ENCODE measurements at regions not wholly inside any gene's neighbourhood (a gene's known extent, or its start where the extent isn't known, plus 50 kb on each side); places are given as distances from the start of the nearest gene placed in this dataset.

DNA sequence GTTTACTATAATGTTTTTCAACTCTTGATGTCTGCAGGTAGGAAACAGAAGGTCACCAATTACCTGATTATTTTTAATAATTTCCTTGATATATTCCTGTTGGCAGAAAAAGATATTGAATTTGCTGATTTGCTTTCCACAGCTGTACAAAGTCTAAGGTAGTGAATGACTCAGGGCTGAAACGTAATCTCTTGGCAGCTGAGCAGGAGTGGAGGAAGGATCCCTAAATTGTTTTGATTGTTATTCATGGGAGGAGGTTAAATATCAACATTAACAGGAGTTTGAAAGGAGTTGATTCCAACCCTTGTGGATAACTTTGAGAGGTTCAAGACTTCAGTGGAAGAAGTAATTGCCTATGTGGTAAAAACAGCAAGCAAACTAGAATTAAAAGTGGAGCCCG, 345.2 kb upstream of the SLC8A1 start:
- Mint-ChIP-seq H3K36me3 (no peaks in the 10 kb centered on the region), H3K27ac (no peak overlapping the region), H3K9me3 (peaks cover 0 to 5% (median 0%) of the 10 kb centered on the region in 8 donors), H3K4me1 (no peaks in the 10 kb centered on the region), H3K4me3 (no peak overlapping the region), H3K27me3 (no peaks in the 10 kb centered on the region)
- Histone ChIP-seq H3K9me3 (ENCODE audit: control insufficient read depth in 1 of 2, low read length in 2 of 2) (no peaks in the 10 kb centered on the region), H3K4me3 (ENCODE audit: low read length in 2 of 2) (no peak overlapping the region), H3K27ac (ENCODE audit: low read depth, low read length) (no peak overlapping the region), H3K4me1 (ENCODE audit: insufficient read depth, low read length) (no peaks in the 10 kb centered on the region), H3K36me3 (ENCODE audit: insufficient read depth, low read length) (no peaks in the 10 kb centered on the region), H3K27me3 (ENCODE audit: insufficient read depth, low read length) (no peaks in the 10 kb centered on the region)
- no peak for DNase-seq
- intact Hi-C loops (cut with micrococcal nuclease) = no loop called here
- ChIA-PET CTCF (ENCODE audit: partially characterized antibody) (no interaction called here), POLR2A (ENCODE audit: partially characterized antibody) (no interaction called here)

DNA sequence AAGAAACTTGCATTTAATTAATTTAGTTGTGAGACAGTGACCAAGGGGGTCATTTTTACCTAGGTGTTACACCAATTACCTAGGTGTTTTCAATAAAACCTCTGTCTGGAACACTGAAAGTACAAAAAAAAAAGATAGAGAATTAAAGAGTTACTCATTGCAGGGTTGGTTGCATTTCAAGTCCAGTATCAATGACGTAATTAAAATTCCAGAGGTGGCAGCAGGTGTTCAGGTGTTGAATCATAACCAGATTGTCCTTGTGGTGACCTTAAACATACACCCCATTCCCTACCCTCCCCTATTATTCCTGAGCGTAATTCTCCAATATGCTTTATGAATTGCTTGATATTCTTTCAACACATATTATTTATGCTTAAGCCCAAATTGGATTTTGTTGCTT, 352.0 kb upstream of the SLC8A1 start:
- POLR2A ChIA-PET (ENCODE audit: partially characterized antibody) = no interaction called here
- Histone ChIP-seq H3K36me3 (ENCODE audit: insufficient read depth, low read length) (no peaks in the 10 kb centered on the region), H3K27ac (ENCODE audit: low read depth, low read length) (no peak overlapping the region), H3K4me3 (ENCODE audit: low read length in 2 of 2) (no peak overlapping the region), H3K27me3 (ENCODE audit: insufficient read depth, low read length) (no peaks in the 10 kb centered on the region), H3K9me3 (ENCODE audit: control insufficient read depth in 1 of 2, low read length in 2 of 2) (no peaks in the 10 kb centered on the region), H3K4me1 (ENCODE audit: insufficient read depth, low read length) (no peaks in the 10 kb centered on the region)
- no peaks in the 10 kb centered on the region for H3K4me1 Mint-ChIP-seq
- H3K9me3 Mint-ChIP-seq = peaks cover 0 to 11% (median 0%) of the 10 kb centered on the region in 8 donors
- no peak for DNase-seq
- CTCF ChIA-PET (ENCODE audit: partially characterized antibody) = no interaction called here
- H3K36me3 Mint-ChIP-seq = no peaks in the 10 kb centered on the region
- no peaks in the 10 kb centered on the region for H3K27me3 Mint-ChIP-seq
- intact Hi-C loops (cut with micrococcal nuclease) = no loop called here
- no peak overlapping the region for H3K4me3 Mint-ChIP-seq
- H3K27ac Mint-ChIP-seq = no peak overlapping the region

- CTCF ChIA-PET (ENCODE audit: partially characterized antibody) = no interaction called here
- POLR2A ChIA-PET (ENCODE audit: partially characterized antibody) = no interaction called here
- no peaks in the 10 kb centered on the region for H3K4me1 Mint-ChIP-seq
Observed at GRCh38 chr2:40809156-40809555, 357.3 kb upstream of the SLC8A1 start.

GRCh38 chr2:40814616-40815015, 362.7 kb upstream of the SLC8A1 start:
- no peak overlapping the region for H3K27ac Mint-ChIP-seq
- Histone ChIP-seq H3K9me3 (ENCODE audit: control insufficient read depth in 1 of 2, low read length in 2 of 2) (no peaks in the 10 kb centered on the region), H3K27ac (ENCODE audit: low read depth, low read length) (no peak overlapping the region), H3K27me3 (ENCODE audit: insufficient read depth, low read length) (no peaks in the 10 kb centered on the region), H3K36me3 (ENCODE audit: insufficient read depth, low read length) (no peaks in the 10 kb centered on the region), H3K4me3 (ENCODE audit: low read length in 2 of 2) (no peak overlapping the region), H3K4me1 (ENCODE audit: insufficient read depth, low read length) (no peaks in the 10 kb centered on the region)
- ChIA-PET CTCF (ENCODE audit: partially characterized antibody) (no interaction called here), POLR2A (ENCODE audit: partially characterized antibody) (no interaction called here)
- no peaks in the 10 kb centered on the region for H3K36me3 Mint-ChIP-seq
- H3K27me3 Mint-ChIP-seq = no peaks in the 10 kb centered on the region
- H3K4me1 Mint-ChIP-seq = no peaks in the 10 kb centered on the region
- peaks cover 0 to 6% (median 1%) of the 10 kb centered on the region in 8 donors for H3K9me3 Mint-ChIP-seq
- intact Hi-C loops (cut with micrococcal nuclease) = no loop called here
- no peak for DNase-seq
- H3K4me3 Mint-ChIP-seq = no peak overlapping the region

More at GRCh38 chr2:40809156-40809555, 357.3 kb upstream of the SLC8A1 start:
- no peaks in the 10 kb centered on the region for H3K27me3 Mint-ChIP-seq
- no peak overlapping the region for H3K27ac Mint-ChIP-seq
- no peak for DNase-seq
- H3K27me3 ChIP-seq (ENCODE audit: insufficient read depth, low read length) = no peaks in the 10 kb centered on the region
- H3K9me3 ChIP-seq (ENCODE audit: control insufficient read depth in 1 of 2, low read length in 2 of 2) = no peaks in the 10 kb centered on the region
- no peak overlapping the region for H3K4me3 Mint-ChIP-seq
- H3K36me3 Mint-ChIP-seq = no peaks in the 10 kb centered on the region
- H3K36me3 ChIP-seq (ENCODE audit: insufficient read depth, low read length) = no peaks in the 10 kb centered on the region
- H3K27ac ChIP-seq (ENCODE audit: low read depth, low read length) = no peak overlapping the region
- H3K9me3 Mint-ChIP-seq = peaks cover 0 to 6% (median 0%) of the 10 kb centered on the region in 8 donors
- H3K4me3 ChIP-seq (ENCODE audit: low read length in 2 of 2) = no peak overlapping the region
- intact Hi-C loops (cut with micrococcal nuclease) = no loop called here
- H3K4me1 ChIP-seq (ENCODE audit: insufficient read depth, low read length) = no peaks in the 10 kb centered on the region

DNA sequence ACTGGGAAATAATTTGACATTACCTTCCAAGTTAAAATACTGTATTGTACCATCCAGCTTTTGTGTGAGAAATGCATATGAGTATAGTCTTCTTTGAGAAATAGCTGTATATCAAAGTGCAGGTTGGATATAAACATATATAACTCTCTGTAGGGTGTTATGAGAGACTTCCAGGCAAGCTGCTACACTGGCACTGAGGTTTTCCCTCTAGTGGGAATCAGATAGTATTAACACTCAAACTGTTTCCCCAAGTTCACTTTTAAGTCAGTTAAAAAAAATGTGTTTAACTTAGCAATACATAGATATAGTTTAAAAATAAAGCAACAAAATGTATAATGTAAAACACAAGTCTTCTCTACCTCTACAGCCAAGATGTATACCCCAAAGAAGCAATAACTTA, 368.4 kb upstream of the SLC8A1 start:
- no peaks in the 10 kb centered on the region for H3K27me3 Mint-ChIP-seq
- H3K9me3 Mint-ChIP-seq = peaks cover 0 to 8% (median 5%) of the 10 kb centered on the region in 8 donors
- no peak for DNase-seq

DNA sequence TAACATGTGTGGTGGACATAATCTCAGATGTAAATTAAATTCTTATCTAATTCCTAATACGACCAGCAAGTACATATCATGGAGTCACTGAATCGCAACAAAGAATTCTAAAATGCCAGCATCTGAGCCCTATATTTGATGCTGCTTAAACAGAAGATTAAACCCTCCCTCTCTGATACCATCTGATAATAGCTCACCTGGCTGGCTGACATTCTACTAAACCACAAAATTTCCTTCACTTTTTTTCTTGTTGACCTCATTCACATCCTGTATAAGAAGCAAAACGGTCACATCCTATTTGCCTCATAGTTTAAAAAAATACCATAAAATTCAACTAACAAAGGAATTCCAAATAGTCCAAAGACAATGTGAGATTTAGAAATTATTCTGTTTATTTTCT, 371.6 kb upstream of the SLC8A1 start:
- ChIA-PET POLR2A (ENCODE audit: partially characterized antibody) (no interaction called here), CTCF (ENCODE audit: partially characterized antibody) (no interaction called here)
- intact Hi-C loops (cut with micrococcal nuclease) = no loop called here
- Mint-ChIP-seq H3K27ac (peak overlapping the region in 1 of 7 donors; percentile 44), H3K36me3 (no peaks in the 10 kb centered on the region), H3K4me1 (no peaks in the 10 kb centered on the region), H3K27me3 (no peaks in the 10 kb centered on the region), H3K4me3 (peak overlapping the region in 1 of 8 donors; percentile 35), H3K9me3 (peaks cover 0 to 9% (median 4%) of the 10 kb centered on the region in 8 donors)
- H3K4me1 ChIP-seq (ENCODE audit: insufficient read depth, low read length) = peaks cover 5% of the 10 kb centered on the region
- H3K27me3 ChIP-seq (ENCODE audit: insufficient read depth, low read length) = no peaks in the 10 kb centered on the region
- DNase-seq = peak in 3 of 5 donors; percentile 0 to 3 (median 1)
- no peak overlapping the region for H3K27ac ChIP-seq (ENCODE audit: low read depth, low read length)
- H3K4me3 ChIP-seq (ENCODE audit: low read length in 2 of 2) = no peak overlapping the region
- no peaks in the 10 kb centered on the region for H3K36me3 ChIP-seq (ENCODE audit: insufficient read depth, low read length)
- H3K9me3 ChIP-seq (ENCODE audit: control insufficient read depth in 1 of 2, low read length in 2 of 2) = no peaks in the 10 kb centered on the region

More for the DNA sequence above, 368.4 kb upstream of the SLC8A1 start:
- no peaks in the 10 kb centered on the region for H3K27me3 ChIP-seq (ENCODE audit: insufficient read depth, low read length)
- H3K4me3 ChIP-seq (ENCODE audit: low read length in 2 of 2) = no peak overlapping the region
- ChIA-PET CTCF (ENCODE audit: partially characterized antibody) (no interaction called here), POLR2A (ENCODE audit: partially characterized antibody) (no interaction called here)
- no peaks in the 10 kb centered on the region for H3K36me3 ChIP-seq (ENCODE audit: insufficient read depth, low read length)
- H3K27ac ChIP-seq (ENCODE audit: low read depth, low read length) = no peak overlapping the region
- peaks cover 5% of the 10 kb centered on the region for H3K4me1 ChIP-seq (ENCODE audit: insufficient read depth, low read length)
- H3K9me3 ChIP-seq (ENCODE audit: control insufficient read depth in 1 of 2, low read length in 2 of 2) = no peaks in the 10 kb centered on the region
- intact Hi-C loops (cut with micrococcal nuclease) = no loop called here
- Mint-ChIP-seq H3K4me1 (no peaks in the 10 kb centered on the region), H3K27ac (no peak overlapping the region), H3K36me3 (no peaks in the 10 kb centered on the region), H3K4me3 (no peak overlapping the region)

- Histone ChIP-seq H3K9me3 (ENCODE audit: control insufficient read depth in 1 of 2, low read length in 2 of 2) (no peaks in the 10 kb centered on the region), H3K4me1 (ENCODE audit: insufficient read depth, low read length) (peaks cover 5% of the 10 kb centered on the region), H3K4me3 (ENCODE audit: low read length in 2 of 2) (no peak overlapping the region), H3K36me3 (ENCODE audit: insufficient read depth, low read length) (no peaks in the 10 kb centered on the region), H3K27me3 (ENCODE audit: insufficient read depth, low read length) (no peaks in the 10 kb centered on the region), H3K27ac (ENCODE audit: low read depth, low read length) (no peak overlapping the region)
- CTCF ChIA-PET (ENCODE audit: partially characterized antibody) = no interaction called here
- no peaks in the 10 kb centered on the region for H3K27me3 Mint-ChIP-seq
- intact Hi-C loops (cut with micrococcal nuclease) = no loop called here
- H3K9me3 Mint-ChIP-seq = peaks cover 0 to 9% (median 4%) of the 10 kb centered on the region in 8 donors
- H3K27ac Mint-ChIP-seq = no peak overlapping the region
- POLR2A ChIA-PET (ENCODE audit: partially characterized antibody) = no interaction called here
- H3K4me3 Mint-ChIP-seq = no peak overlapping the region
- no peaks in the 10 kb centered on the region for H3K4me1 Mint-ChIP-seq
- H3K36me3 Mint-ChIP-seq = no peaks in the 10 kb centered on the region
- DNase-seq = peak in 1 of 5 donors; percentile 28
Observed at GRCh38 chr2:40824278-40824677, 372.4 kb upstream of the SLC8A1 start.

DNA sequence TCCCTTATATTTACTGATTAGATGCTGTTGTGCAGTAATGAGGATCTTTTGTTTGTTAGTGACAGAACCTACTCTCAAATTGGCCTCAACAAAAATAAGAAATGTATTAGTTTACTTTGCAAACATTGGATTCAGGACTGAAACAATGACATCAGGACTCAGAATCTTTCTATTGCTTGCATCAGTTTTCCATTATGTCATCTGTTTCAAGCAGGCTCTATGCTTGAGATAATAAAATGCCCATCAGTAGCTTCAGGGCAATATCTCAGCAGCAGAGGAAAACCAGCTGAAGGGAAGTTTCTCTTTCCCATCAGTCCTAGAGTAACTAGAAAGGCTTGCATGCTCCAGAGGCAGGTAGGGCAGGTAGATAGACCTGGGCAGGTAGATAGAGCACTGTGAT, 375.5 kb upstream of the SLC8A1 start:
- H3K27me3 Mint-ChIP-seq = no peaks in the 10 kb centered on the region
- H3K4me3 Mint-ChIP-seq = no peak overlapping the region
- ChIA-PET POLR2A (ENCODE audit: partially characterized antibody) (no interaction called here), CTCF (ENCODE audit: partially characterized antibody) (no interaction called here)
- intact Hi-C loops (cut with micrococcal nuclease) = no loop called here
- H3K27ac Mint-ChIP-seq = no peak overlapping the region
- peaks cover 5% of the 10 kb centered on the region for H3K4me1 ChIP-seq (ENCODE audit: insufficient read depth, low read length)
- no peak overlapping the region for H3K4me3 ChIP-seq (ENCODE audit: low read length in 2 of 2)
- no peaks in the 10 kb centered on the region for H3K36me3 ChIP-seq (ENCODE audit: insufficient read depth, low read length)
- no peak overlapping the region for H3K27ac ChIP-seq (ENCODE audit: low read depth, low read length)
- no peaks in the 10 kb centered on the region for H3K27me3 ChIP-seq (ENCODE audit: insufficient read depth, low read length)
- no peaks in the 10 kb centered on the region for H3K36me3 Mint-ChIP-seq
- no peaks in the 10 kb centered on the region for H3K9me3 ChIP-seq (ENCODE audit: control insufficient read depth in 1 of 2, low read length in 2 of 2)
- H3K9me3 Mint-ChIP-seq = peaks cover 0 to 9% (median 4%) of the 10 kb centered on the region in 8 donors
- no peak for DNase-seq
- no peaks in the 10 kb centered on the region for H3K4me1 Mint-ChIP-seq

All from CD4-positive, alpha-beta memory T cell (primary cell).